Lower leg skin (tissue), 4 donors: ENCODE measurements at regions not wholly inside any gene's neighbourhood (a gene's known extent, or its start where the extent isn't known, plus 50 kb on each side); places are given as distances from the start of the nearest gene placed in this dataset.

Experiments used
- DNase-seq, 2 donors: peaks; one replicate each; pipeline ENCODE4 v3.0.0-alpha.2; 2019; ENCODE audit warnings: low spot score in 2 of 2
- H3K4me3 ChIP-seq: fragments of 200-600 bp; sonication (generic); 2 replicates; pipeline ENCODE4 v1.5.1; 2017; ENCODE audit warnings: mild to moderate bottlenecking, low read depth; ENCODE audit not compliant: poor library complexity, severe bottlenecking
- POLR2A ChIP-seq, 2 donors: fragments of 450-650 bp; IDR thresholded peaks; one replicate each; pipeline ENCODE4 v1.6.1; 2016 to 2017; ENCODE audit warnings: antibody characterized with exemption in 2 of 2, mild to moderate bottlenecking in 1 of 2, moderate library complexity in 1 of 2
- WGBS, 2 donors: methylation state at CpG; one replicate each; pipeline ENCODE4 v1.1.5; 2018; 5-methylcytosine and 5-hydroxymethylcytosine counted together
- intact Hi-C: fragments of 100-400 bp; cut with DNase I; formaldehyde crosslinking; loops from one replicate; pipeline ENCODE4 v1.15.0; 2023; ENCODE audit warnings: low total_unique reads
- TF ChIP-seq, protein P1 (sequence below), 3 donors: fragments of 450-650 bp; IDR thresholded peaks; one replicate each; pipeline ENCODE4 v1.5.1; 2016; ENCODE audit warnings: antibody characterized with exemption in 3 of 3, mild to moderate bottlenecking in 3 of 3, moderate library complexity in 2 of 3

DNA sequence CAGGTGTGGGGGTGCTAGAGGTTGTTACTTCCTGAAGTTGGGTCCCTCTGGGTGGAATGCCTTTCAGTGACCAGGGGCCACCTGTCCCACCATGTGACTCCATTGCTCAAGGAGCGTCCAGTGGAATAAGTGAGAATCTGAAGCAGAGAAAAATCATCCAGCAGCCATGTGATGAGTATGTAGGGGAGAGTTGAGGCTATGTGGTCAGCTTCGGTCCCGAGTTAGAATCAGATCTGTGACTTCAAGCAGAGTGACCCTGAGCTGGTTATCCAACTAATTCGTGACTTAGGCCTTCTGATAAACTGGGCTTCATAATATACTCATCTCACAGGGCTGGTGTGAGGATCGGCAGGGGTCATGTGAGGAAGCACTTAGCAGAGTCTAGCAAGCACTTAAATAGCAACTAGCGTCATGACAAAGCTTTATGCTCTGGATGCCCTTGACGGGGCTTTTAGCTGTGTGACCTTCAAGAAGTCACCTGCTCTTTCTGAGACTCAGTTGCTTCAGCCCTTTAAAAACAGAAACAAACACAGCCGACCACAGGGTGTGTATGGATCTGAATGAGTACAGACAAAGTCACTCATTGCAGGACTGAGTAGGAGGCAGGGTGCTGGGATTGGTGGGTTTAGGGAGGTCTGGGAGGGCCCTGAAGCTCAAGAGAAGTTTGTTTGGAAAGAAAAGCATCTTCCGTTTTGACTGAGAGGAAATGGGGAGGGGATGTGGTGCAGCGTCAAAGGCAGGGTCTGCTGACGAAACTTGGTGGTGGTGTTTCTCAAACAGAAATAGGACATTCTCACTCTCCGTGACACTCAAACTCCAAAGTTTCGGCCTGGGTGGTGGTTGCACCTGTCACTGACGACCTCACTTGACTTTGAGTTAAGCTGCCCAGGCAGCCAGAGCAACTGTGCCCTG is 264.0 kb upstream of the CXCR4 start:
- no peak for DNase-seq
- intact Hi-C loops: no loop called here
- WGBS, 2 donors: 76 to 78% methylated on average over 14 of the region's 14 CpGs
- H3K4me3 ChIP-seq: no peak overlapping the region
- TF ChIP-seq, protein P1, sequence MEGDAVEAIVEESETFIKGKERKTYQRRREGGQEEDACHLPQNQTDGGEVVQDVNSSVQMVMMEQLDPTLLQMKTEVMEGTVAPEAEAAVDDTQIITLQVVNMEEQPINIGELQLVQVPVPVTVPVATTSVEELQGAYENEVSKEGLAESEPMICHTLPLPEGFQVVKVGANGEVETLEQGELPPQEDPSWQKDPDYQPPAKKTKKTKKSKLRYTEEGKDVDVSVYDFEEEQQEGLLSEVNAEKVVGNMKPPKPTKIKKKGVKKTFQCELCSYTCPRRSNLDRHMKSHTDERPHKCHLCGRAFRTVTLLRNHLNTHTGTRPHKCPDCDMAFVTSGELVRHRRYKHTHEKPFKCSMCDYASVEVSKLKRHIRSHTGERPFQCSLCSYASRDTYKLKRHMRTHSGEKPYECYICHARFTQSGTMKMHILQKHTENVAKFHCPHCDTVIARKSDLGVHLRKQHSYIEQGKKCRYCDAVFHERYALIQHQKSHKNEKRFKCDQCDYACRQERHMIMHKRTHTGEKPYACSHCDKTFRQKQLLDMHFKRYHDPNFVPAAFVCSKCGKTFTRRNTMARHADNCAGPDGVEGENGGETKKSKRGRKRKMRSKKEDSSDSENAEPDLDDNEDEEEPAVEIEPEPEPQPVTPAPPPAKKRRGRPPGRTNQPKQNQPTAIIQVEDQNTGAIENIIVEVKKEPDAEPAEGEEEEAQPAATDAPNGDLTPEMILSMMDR (IDR thresholded peaks at IDR 0.05): no peak
- no peak for TF ChIP-seq POLR2A (IDR thresholded peaks at IDR 0.05)

DNA sequence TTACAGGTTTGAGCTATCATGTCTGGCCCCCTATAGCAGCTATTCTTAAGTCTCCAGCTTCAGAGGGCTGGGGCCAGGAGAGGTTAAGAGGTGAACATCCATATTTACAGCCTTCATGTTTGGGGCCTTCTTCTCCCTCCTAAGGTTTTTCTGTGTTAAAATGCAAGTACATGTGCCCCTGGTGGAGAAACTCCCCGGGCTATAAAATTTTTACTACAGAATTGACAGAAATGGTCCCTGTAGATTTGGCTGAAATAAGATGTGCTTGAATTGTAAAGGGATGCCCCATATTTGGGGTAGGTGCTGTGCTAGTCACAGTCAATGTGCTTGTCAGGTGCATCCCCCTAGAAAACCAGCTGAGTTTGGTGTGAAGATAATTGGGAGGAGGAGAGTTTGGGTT is 263.3 kb upstream of the CXCR4 start:
- DNase-seq: no peak
- TF ChIP-seq POLR2A (IDR thresholded peaks at IDR 0.05): no peak
- TF ChIP-seq, protein P1 (IDR thresholded peaks at IDR 0.05): no peak
- intact Hi-C loops: no loop called here
- 81 to 100% methylated on average over 1 of the region's 1 CpG for whole genome bisulfite sequencing, 2 donors
- H3K4me3 ChIP-seq: no peak overlapping the region

DNA sequence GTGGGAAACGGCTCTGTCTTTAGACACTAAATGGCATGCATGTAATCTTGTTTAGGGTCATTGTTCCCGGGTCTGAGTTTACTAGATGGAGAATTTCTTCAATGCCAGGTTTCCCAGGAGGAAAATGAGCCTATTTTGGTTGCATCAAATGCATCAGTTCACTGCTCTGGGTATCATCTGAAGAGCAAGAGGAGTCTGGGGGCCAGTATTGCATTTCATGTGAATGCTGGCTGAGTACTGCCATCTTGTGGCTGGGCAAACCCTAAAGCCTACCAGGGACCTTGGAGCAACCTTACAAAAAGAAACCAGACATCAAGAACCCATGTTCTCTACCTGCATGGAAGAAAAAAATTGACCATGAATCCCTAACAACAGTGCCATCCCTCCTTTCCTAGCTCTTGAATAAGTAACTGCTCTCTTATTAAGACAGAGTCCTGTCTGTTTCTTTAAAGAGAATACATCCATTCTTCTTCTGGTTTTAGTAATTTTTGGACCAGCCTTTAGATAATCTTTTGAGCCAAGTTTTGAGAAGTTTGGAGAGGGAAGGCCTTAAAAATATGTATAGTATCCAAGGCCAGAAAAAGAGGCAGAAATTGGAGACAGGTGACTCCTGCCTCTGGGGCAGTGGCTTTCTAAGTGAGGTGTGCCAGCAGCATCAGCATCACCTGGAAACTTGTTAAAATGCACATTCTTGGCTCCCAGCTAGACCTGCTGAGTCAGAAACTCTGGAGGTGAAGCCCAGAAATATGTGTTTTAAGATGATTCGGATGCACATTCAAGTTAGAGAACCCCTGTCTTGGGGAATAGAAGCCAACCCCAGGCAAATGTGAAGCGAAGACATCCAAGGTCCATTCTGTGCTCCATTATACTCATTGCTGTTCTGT is 261.0 kb upstream of the CXCR4 start:
- no peak for DNase-seq
- TF ChIP-seq POLR2A (IDR thresholded peaks at IDR 0.05): no peak
- TF ChIP-seq, protein P1 (IDR thresholded peaks at IDR 0.05): no peak
- H3K4me3 ChIP-seq: no peak overlapping the region
- 52 to 53% methylated on average over 4 of the region's 4 CpGs for WGBS, 2 donors
- intact Hi-C loops: loop anchor here (10.0 kb wide), 1 partner anchor 464 kb away; no protein-coding TSS in a partner anchor

DNA sequence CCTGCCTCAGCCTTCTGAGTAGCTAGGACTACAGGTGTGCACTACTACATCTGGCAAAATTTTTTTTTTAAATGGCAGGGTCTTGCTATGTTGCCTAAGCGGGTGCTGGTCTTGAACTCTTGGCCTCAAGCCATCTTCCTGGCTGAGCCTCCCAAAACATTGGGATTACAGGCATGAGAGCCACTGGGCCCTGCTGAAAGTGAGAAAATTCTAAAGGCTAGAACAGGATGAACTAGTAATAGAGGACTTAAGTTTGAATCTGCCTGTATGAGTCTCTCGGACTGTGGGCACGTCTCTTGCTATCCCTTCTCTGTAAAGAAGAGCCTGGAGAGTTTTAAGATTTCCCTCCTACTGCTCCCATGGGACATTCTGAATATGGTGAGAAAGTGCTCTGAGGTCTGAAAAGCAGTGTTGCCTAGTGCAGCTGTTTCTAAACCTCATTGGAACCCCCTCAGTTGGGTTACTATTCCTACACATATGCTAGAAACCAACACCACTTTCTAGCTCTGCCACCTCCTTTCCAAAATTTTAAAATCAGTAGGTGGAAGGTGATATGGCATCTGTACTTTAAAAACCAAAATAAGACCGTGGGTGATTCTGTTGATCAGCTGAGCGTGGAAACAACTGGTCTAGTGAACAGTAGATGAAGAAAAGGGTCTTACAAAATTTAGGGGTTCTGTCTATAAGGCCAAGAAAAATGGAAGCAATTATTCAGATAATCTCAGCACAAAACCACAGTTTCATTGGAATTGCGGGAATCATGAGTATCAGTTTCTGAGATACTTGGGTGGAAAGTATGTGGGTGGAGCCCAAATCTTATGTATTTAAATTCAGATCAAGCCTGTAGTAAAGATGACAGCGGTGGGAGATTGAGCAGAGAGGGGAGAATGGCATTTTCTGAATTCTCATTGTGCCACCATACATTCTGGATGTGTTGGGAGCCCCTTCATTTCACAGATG is 259.8 kb upstream of the CXCR4 start:
- TF ChIP-seq, protein P1 (IDR thresholded peaks at IDR 0.05): no peak
- no peak for TF ChIP-seq POLR2A (IDR thresholded peaks at IDR 0.05)
- WGBS, 2 donors: 85 to 90% methylated on average over 7 of the region's 7 CpGs
- no peak for DNase-seq
- intact Hi-C loops: loop anchor here (10.0 kb wide), 1 partner anchor 463 kb away; no protein-coding TSS in a partner anchor
- H3K4me3 ChIP-seq: no peak overlapping the region

DNA sequence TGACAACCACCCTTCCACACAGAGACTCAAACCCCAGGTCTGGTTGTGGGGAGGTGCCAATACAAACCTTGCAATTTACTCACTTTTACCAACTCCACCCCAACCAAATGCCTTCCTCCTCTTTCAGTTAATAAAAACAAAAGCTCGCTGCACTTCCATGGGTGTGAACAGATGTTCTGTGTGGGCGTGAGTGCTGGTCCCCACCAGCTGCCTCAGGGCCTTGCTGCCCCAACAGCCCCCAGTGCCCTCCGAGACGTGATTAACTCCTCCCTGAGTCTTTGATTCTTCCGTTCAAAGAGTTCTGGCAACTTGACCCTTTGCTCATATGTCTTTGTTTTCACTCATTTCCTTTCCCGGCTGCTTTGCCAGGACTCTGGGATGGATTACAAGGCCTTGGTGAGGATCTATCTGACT is 258.9 kb upstream of the CXCR4 start:
- DNase-seq: no peak
- H3K4me3 ChIP-seq: no peak overlapping the region
- TF ChIP-seq POLR2A (IDR thresholded peaks at IDR 0.05): no peak
- TF ChIP-seq, protein P1 (IDR thresholded peaks at IDR 0.05): no peak
- 35 to 45% methylated on average over 6 of the region's 6 CpGs for WGBS, 2 donors
- intact Hi-C loops: loop anchor here (10.0 kb wide), 1 partner anchor 462 kb away; no protein-coding TSS in a partner anchor
